HG03103 (cell line): ENCODE measurements at regions not wholly inside any gene's neighbourhood (a gene's known extent, or its start where the extent isn't known, plus 50 kb on each side); places are given as distances from the start of the nearest gene placed in this dataset.
"Not testable (repeated sequence)": the region's sequence is repeated elsewhere in the genome, so short reads cannot be mapped to it uniquely, and the experiment has no call there.

Experiments used
- ATAC-seq: cut with Tn5 transposase; IDR thresholded peaks from one replicate; pipeline ENCODE4 v1.9.1; 2021; ENCODE audit warnings: low read depth; ENCODE audit not compliant: unreplicated experiment

DNA sequence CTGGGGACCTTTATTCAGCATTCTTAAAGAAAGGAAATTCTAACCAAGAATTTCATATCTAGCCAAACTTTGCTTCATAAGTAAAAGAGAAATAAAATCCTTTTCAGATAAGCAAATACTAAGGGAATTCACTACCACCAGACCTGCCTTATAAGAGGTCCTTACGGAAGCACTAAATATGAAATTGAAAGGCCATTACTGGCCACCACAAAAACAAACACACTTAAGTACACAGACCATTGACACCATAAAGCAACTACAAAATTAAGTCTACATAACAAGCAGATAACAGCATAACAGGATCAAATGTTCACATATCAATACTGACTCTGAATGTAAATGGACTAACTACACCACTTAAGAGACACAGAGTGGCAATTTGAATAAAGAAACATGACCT is 361.4 kb upstream of the POU5F2 start:
- ATAC-seq: no peak

DNA sequence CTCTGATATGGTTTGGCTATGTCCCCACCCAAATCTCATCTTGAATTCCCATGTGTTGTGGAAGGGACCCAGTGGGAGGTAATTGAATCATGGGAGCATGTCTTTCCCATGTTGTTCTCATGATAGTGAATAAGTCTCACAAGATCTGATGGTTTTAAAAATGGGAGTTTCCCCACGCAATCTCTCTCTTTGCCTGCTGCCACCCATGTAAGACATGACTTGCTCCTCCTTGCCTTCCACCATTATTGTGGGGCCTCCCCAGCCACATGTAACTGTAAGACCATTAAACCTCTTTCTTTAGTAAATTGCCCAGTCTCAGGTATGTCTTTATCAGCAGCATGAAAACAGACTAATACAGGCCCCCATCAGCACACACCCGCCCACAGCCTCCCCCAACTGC is 356.0 kb upstream of the POU5F2 start:
- not testable (repeated sequence) for ATAC-seq

- no peak for ATAC-seq
These were observed 353.5 kb upstream of the POU5F2 start for GRCh38 chr5:94094793-94095441.

GRCh38 chr5:94093300-94093699 is 351.9 kb upstream of the POU5F2 start:
- no peak for ATAC-seq

- not testable (repeated sequence) for ATAC-seq
These were observed 345.2 kb upstream of the POU5F2 start for GRCh38 chr5:94086635-94087034.

- ATAC-seq: no peak
These were observed 344.8 kb upstream of the POU5F2 start for GRCh38 chr5:94086194-94086593.

GRCh38 chr5:94082405-94082804 is 341.0 kb upstream of the POU5F2 start:
- no peak for ATAC-seq

DNA sequence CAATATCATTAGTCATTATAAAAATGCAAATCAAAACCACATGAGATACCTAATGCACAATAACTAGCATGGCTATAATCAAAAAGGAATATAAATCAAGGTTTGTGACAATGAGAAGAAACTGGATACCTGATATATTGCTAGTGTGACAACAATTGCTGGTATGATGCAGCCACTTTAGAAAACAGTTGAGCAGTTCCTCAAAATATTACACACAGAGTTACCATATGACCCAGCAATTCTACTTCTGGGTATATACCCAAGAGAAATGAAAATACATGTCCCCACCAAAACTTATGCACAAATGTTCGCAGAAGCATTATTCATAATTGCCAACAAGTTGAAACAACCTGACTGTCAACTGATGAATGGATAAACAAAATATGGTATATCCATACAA is 339.7 kb upstream of the POU5F2 start:
- ATAC-seq: no peak

GRCh38 chr5:94080390-94080789 is 339.0 kb upstream of the POU5F2 start:
- ATAC-seq: no peak

DNA sequence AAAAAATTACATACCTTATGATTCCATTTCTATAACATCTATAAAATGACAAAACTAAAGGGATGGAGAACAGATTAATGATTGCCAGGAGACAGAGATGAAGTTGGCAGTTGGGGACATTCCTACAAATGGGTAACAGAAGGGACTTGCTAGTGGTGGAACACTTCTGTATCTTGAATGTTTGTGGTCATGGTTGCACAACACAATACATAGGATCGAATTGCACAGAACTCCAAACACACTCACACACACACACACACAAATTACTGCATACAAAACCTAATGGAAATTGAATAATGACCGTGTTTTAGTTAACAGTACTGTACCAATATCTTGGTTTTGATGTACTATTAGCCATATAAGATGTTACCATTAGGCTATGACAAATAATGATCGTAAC is 330.7 kb upstream of the POU5F2 start:
- no peak for ATAC-seq

DNA sequence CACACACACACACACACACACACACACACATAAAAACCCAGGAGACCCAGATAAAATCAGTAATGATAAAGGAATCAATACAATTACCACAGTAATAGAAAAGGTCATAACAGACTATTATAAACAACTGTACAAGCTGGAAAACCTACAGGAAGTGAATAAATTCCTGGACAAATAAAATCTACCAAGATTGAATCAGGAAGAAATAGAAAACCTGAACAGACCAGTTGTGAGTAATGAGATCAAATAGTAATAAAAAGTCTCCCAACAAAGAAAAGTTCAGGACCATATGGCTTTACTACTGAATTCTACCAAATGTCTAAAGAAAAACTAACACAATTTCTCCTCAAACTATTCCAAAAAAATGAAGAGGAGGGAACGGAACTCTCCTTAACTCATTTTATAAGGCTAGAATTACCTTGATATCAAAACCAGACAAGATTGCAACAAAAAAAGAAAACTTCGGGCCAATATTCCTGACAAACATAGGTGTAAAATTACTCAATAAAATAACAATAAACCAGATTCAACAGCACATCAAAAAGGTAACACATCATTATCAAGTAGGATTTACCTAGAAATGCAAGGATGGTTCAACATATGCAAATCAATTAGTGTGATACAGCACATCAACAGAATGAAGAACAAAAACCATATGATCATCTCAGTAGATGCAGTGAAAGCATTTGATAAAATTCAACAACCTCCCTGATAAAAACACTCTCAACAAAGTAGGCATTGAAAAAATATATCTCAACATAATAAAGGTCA is 325.2 kb upstream of the POU5F2 start:
- no peak for ATAC-seq

- no peak for ATAC-seq
These were observed 322.6 kb upstream of the POU5F2 start for GRCh38 chr5:94064025-94064424.

- no peak for ATAC-seq
These were observed 316.3 kb upstream of the POU5F2 start for GRCh38 chr5:94057655-94058054.

GRCh38 chr5:94057217-94057616 is 315.8 kb upstream of the POU5F2 start:
- no peak for ATAC-seq

- not testable (repeated sequence) for ATAC-seq
These were observed 308.0 kb upstream of the POU5F2 start for GRCh38 chr5:94049307-94049922.

- ATAC-seq: no peak
These were observed 304.7 kb upstream of the POU5F2 start for GRCh38 chr5:94045839-94046782.

DNA sequence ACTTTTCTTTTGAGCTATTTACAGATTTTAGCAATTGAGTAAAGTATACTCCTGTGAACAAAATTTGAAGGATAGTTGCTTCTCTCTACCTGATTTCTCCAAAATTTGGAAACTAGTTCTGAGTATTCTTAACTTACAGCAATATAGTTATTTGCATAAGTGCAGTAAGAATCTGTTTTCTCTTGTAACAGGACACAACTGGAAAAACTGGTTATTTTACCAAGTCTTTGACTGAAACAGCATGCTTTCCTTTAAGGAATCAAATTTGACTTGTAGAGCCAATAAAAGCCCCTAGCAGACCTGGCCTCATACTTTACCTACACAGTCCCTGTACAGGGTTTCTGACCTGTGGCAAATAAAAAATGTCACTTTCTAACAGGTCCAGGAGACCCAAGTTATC is 301.9 kb upstream of the POU5F2 start:
- ATAC-seq: no peak

DNA sequence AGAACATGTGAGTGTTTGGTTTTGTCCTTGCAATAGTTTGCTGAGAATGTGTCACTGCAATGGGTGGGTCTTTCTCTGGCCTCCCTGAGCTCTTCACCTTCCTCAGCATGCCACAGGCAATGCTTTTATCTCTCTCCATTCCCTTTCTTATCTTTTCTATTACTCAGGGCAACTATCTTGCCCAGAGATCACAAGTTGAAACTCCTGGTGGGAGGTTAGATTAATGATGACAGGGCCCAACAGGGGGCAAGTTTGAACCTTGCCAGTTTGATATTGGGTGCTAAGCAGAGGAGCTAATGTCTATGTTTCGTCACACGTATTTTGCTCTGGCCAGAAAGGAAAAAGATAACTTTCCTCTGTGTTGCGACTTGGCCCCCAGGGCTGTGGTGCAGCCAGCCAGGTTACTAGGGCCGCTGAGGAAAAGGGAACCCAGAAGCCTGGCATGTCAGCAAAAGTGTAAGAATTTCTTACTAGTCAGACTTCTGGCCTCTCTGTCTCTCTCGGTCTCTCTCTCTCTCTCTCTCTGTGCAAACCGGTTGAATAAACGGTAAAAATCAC is 299.3 kb upstream of the POU5F2 start:
- no peak for ATAC-seq

DNA sequence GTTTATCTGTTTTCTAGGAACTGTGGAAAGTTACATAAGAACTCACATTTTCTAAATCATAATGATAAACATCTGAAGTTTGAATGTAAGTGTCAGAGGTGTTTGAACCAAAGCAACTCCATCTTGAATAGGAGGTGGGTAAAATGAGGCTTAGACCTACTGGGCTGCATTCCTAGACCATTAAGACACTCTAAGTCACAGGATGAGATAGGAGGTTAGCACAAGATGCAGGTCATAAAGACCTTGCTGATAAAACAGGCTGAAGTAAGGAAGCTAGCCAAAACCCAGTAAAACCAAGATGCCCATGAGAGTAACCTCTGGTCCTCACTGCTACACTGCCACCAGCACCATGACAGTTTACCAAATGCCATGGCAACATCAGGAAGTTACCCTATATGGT is 297.7 kb upstream of the POU5F2 start:
- no peak for ATAC-seq

GRCh38 chr5:94031631-94032030 is 290.2 kb upstream of the POU5F2 start:
- no peak for ATAC-seq
